Hippocampal formation (tissue), 2 donors: ENCODE measurements at regions not wholly inside any gene's neighbourhood (a gene's known extent, or its start where the extent isn't known, plus 50 kb on each side); places are given as distances from the start of the nearest gene placed in this dataset.
"Not testable (repeated sequence)": the region's sequence is repeated elsewhere in the genome, so short reads cannot be mapped to it uniquely, and the experiment has no call there.

Experiments used
- DNase-seq, 2 donors: peaks; one replicate each; lab custom pipeline; 2025; lab: John Stamatoyannopoulos, UW

DNA sequence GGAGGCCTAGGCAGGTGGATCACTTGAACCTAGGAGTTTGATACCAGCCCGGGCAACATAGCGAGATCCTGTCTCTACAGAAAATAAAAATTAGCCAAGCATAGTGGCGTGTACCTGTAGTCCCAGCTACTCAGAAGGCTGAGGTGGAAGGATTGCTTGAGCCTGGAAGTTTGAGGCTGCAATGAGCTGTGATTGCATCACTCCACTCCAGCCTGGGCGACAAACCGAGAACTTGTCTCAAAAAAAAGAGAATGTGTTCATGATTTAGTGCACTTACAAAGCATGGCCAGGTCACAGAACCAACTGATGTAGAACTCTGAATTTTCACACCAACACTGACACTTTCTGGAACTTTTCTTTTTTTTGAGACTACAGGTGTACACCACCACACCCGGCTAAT lies 182.7 kb downstream of the ZFP64 start:
- DNase-seq, result no peak

DNA sequence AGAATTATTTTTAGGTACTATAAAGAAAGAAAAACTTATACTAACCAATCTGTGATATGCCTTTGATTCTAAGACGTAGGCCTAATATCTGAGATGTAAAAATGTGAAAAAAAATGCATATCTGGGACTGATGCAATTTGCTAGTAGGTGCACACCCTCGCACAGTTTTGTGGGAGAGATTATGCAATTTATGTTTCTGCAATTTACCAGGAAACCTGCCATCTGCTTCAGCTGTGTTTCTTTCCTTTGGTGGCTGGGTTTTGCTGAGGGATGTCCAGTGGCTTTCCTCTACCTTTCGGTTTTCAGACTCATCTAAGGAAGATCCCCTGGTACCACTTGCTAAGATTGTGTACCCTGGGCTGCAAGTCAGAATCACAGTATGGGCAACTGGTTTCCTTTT lies 186.9 kb downstream of the ZFP64 start:
- DNase-seq, result no peak

DNA sequence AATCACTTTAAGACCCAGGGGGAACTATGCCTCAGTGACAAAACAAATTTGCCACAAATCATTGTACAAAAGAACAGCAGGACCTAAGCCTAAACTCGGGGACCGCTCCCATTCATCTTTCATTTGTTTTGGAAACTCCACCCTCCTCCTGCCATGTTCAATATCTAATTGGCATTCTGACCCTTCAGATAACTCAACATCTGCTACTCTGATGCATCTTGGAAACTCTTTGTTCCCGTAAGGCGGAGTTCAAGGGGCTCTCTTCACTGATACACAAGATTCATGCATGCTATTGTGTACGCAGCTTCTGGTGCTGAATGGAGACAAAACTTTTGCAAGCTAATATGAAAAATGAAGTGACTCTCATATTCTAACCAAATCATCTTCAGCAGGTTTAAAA lies 187.6 kb downstream of the ZFP64 start:
- no peak for DNase-seq

DNA sequence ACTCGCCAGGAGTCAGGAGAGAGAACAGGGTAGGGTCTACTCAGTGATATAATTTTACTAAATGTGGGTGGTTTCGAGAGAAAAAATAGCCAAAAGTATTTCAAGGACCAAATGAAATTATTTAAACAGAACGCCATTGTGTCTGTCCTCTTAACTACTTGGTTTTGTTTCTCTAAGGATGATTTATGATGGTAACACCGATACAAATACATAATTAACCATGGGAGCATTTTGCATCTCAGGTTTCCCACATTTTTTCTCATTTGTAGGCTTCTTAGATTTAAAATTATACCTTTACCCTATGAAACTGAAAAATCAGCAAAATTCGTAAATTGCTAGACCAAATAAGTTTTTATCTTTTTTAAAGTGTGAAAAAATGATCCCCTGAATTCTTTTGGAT lies 188.2 kb downstream of the ZFP64 start:
- DNase-seq, result no peak

DNA sequence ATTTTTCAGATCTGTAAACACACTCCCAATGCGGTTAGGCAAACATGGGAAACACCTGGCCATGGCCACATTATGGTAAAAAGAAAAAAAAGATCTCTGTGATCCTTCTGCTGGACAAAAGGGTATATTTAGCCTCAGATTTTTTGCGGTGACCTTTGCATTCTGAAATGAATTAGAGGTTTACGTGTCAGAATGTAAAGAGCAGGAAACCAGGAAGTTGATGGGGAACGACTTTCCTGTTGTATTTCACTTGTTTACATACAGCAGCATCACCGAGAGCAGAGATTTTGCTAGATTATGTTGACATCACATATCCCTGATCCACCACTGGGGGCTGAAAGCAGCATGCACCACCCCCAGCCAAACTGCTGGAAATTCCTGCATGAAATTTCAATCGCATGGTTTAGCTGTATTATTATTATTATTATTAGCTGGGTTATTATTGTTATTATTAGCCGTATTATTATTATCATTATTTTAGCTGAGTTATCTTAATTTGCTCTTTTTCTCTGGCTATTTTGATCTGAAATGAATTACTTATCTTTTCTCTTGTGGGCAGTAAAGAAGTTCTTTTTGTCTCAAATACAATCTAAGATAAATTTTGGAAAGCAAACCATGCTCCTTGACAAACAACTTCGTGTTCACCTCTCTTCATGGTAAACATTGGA lies 189.4 kb downstream of the ZFP64 start:
- no peak for DNase-seq

DNA sequence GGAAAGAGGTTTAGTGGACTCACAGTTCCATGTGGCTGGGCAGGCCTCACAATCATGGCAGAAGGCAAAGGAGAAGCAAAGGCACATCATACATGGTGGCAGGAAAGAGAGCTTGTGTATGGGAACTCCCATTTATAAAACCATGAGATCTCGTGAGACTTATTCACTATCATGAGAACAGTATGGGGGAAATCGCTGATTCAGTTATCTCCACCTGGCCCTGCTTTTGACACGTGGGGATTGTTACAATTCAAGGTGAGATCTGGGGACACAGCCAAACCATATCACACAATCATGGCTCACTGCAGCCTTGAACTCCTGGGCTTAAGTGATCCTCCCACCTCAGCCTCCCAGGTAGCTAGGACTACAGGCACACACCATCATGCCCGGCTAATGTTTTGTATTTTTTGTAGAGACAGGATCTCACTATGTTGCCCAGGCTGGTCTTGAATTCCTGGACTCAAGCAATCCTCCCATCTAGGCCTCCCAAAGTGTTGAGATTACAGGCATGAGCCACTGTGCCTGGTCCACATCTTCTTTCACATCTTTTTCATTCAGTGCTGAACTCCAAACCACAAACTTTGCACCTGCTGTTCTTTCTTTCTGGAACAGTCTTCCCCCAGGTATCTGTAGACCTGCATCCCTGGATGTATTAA lies 194.2 kb downstream of the ZFP64 start:
- DNase-seq, result not testable (repeated sequence)

DNA sequence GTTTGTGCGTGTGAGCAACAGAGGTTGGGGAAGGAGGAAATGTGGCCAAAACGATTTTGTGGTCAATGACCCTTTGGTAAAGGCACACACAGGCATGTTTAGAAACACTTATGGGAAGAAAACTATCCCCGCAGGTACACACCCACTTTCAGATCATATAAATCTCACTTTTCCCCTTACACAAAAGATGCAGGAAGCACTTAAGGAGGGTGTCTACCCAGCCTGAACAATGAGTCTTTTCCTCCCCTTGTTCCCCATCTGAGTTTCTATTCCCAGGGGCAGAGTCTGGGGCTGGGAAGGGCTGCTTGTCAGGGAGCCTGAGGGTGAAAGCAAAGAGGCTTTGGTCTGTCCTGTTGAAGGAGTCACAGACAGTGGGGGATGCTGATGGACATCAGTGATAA lies 193.2 kb upstream of the SALL4 start:
- no peak for DNase-seq

DNA sequence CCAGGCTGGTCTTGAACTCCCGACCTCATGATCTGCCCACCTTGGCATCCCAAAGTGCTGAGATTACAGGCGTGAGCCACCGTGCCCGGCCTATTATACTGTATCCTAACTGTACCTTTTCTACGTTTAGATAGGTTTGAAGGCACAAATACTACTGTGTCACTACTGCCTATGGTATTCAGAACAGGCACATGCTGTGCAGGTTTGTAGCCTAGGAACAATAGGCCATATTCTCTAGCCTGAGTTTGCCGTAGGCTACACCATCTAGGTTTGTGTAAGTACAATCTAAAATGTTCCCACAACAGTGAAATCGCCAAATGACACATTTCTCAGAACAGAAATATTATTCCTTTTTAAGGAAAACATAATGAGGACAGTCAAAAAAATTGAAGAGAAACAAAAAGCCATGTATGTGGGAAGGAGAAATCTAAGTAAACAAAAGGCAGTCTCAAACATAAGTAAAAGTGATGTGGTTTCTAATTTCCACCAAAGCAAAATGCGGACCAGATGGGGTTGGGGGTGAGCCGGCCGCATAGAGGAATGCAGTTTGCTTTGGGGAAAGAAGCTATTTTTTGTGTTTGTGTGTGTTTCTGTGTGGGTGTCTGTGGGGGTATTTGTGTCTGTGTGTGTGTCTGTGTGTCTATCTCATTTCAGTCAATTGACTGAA lies 192.6 kb upstream of the SALL4 start:
- no peak for DNase-seq

DNA sequence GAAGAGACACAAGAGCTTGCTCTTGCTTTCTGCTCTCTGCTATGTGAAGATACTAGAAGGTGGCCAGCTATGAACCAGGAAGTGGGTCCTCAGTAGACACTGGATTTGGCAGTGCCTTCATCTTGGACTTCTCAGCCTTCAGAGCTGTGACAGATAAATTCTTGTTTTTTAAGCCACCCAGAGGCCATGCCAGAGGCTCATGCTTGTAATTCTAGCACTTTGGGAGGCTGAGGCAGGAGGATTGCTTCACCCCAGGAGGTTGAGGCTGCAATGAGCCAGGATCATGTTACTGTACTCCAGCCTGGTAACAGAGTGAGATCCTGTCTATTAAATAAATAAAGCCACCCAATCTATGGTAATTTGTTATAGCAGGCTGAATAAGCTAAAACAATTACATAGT lies 185.5 kb upstream of the SALL4 start:
- no peak for DNase-seq

DNA sequence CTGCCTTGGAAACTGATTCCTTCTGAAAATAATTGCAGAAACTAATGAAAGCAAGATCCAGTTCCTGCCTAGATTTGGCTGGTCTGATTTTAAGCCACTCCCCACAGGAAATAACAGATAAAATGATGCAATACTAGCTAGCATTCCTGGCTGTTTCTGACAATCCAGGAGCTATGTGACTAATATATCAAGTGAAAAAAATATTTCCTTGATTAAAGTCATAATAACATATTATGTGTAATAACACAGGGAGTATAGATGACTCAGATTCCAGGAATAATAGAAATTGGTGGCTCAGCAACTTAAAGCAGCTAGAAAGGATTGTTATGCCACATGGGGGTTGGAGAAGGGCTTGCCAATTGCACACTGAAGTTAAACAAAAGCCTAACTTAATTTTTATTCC lies 182.7 kb upstream of the SALL4 start:
- no peak for DNase-seq

DNA sequence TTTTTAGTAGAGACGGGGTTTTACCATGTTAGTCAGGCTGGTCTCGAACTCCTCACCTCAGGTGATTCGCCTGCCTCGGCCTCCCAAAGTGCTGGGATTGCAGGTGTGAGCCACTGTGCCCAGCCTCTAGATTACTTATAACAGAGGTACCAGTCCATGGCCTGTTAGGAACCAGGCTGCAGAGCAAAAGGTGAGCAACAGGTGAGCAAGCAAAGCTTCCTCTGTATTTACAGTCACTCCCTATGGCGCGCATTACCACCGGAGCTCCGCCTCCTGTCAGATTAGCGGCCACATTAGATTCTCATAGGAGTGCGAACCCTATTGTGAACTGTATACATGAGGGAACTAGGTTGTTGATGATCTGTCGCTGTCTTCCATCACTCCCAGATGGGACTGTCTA lies 178.0 kb upstream of the SALL4 start:
- DNase-seq, result no peak

DNA sequence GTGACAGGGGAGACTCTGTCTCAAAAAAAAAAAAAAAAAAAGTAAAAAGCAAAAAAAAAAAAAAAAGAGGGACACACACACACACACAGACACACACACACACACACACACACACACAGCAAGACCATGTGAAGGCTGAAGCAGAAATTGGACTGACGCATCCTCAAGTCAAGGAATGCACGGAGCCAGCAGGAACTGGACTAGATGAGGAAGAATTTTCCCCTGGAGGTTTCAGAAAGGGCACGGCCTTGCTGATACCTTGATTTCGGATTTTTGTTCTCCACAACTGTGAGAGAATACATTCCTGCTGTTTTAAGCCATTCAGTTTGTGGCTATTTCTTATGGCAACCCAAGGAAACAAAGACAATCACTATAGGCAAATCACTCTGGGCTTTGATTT lies 176.9 kb upstream of the SALL4 start:
- DNase-seq, result no peak

DNA sequence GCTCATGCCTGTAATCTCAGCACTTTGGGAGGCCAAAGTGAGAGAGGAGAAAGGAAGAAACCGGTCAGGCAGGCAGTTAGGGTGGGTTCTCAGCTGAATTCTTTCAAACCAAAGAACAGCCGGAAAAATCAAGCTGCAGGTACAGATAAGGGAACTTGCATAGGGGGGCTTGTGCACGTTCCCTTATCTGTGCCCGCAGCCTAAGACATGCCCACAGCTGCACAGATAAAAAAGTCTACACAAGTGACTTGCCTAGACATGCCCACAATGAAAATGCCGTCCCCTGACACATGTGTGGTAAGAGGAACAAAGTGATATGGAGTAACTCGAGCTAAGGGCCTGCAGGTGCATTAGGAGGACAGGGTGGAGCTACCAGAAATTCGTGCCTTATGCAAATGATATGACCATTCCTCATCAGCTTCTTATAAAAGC lies 175.8 kb upstream of the SALL4 start:
- DNase-seq, result no peak

DNA sequence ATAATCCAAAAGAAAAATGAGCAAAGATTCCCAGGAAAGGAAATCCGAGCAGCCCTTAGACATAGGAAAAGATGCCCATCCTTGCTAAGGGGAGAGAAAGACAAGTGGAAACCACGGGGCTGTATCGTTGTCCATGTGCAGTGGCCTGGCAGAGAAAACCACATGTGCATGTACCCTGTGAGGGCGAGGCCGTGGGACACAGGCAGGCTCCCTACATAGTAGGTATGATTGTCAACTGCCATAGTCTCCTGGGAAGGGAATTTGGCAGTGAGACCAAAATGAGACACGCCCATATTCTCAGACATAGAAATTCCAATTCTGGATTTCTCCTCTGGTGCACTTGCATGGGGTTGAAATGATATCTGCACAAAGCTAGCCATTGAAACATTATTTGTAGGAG lies 169.7 kb upstream of the SALL4 start:
- no peak for DNase-seq

DNA sequence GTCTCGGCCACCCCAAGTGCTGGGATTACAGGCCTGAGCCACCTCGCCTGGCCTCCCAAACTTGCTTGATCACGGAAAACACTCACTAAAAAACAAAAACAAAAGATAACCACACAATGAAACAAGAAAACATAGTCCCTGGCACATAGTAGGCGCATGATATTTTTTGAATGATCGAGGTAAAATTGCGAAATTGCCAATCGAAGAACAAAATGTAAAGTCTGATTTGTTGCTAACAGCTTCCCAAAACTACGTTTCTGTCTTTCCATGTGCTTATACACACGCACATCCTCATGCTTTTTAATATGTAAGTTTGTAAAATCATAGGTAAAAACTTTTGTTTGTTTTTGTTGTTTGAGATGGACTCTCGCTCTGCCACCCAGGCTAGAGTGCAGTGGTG lies 168.5 kb upstream of the SALL4 start:
- no peak for DNase-seq

DNA sequence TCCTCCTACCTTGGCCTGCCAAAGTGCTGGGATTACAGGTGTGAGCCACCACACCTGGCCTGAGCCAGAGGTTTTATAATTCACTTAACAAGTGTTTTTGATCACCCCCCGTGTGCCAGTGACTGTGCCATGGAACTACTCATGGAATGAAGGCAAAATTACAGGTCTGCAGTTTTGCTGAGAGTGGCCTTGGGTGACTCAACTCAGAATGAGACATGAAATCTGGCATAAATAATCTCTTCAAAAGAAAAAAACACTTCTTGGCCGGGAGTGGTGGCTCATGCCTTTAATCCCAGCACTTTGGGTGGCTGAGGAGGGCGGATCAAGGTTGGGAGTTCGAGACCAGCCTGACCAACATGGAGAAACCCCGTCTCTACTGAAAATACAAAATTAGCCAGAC lies 166.9 kb upstream of the SALL4 start:
- DNase-seq, result no peak

DNA sequence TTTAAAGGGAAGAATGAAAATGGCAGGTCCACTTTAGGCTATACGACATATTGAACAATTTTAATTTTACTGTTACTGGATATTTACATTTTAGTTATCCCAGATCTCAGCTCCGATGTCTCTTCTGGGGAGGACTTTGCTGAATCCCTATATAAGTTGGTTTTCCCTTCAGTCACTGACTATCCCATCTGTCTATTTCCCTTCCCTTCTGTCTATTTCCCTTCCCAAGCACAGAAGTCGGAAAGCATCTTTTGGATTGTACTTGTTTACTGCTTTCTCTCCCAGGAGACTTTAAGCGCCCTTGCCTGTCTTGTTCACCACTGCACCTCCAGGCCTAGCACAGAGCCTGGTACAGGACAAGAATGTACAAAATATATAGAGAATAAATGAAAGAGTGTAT lies 165.8 kb upstream of the SALL4 start:
- DNase-seq, result no peak

DNA sequence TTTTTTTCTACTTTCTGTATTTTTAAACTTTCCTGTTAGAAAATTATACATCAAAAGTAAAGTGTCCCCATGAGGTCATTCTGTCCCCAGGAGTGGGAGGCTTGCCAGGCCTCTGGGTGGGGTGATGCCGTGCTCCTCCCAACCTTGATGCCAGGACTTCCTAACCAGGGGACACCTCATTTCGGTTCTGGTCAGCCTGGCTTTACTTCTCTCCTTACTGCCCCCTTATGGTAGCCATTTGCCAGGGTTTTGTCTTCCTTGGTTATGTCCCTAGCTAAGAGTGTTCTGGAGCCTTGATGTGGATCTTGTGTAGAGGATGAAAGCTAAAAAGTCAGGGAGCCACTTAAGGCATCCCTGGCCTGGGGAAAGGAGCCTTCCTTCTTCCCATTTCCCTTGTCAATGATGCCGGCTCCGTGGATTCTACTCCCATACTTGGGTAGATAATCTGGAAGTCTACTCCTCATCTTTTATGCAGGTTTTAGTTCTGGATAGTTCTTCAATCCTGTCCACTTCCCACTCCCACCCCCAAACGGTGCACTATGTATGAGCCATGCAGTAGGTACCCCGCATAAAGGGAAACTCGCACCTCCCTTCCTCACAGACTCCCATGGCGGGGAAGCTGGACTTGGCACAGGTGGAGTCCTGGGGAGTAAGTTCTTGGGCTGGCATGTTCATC lies 164.1 kb upstream of the SALL4 start:
- DNase-seq, result peak; percentile 11 to 28

DNA sequence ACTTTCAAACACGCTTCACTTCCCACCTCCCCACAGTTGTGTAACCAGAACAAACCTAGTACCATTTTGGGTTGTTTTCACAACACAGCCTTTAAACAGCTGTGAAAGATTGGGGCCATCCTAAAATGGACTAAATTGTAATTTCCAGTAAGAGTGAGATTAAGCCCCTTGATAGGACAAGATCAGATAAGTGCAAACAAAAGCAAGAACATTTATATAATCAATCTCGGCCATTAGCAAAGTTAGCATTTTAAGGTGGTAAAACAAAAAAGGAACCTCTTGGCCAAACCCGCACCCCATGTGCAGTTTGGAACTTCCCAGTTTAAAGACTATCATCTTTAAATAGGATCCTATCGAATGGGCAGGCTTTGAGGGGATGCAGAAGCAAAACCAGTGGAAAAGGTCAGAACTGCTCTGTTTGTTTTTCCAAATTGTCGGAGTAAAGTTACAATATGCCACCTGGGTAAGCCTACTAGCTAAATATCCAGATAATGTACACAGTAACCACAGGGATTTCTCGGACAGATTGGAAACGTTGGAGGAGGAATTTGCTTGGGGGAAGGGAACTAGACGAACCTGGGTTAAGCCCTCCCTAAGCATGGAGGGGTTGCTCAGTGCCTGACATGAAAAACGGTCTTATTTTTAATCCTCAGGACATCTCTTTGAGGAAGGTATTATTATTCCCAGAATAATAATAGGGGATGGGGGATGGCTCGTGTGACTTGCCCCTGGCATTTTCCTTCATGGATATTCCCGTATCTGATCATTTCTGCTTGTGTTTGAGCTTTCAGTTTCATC lies 159.8 kb upstream of the SALL4 start:
- no peak for DNase-seq

DNA sequence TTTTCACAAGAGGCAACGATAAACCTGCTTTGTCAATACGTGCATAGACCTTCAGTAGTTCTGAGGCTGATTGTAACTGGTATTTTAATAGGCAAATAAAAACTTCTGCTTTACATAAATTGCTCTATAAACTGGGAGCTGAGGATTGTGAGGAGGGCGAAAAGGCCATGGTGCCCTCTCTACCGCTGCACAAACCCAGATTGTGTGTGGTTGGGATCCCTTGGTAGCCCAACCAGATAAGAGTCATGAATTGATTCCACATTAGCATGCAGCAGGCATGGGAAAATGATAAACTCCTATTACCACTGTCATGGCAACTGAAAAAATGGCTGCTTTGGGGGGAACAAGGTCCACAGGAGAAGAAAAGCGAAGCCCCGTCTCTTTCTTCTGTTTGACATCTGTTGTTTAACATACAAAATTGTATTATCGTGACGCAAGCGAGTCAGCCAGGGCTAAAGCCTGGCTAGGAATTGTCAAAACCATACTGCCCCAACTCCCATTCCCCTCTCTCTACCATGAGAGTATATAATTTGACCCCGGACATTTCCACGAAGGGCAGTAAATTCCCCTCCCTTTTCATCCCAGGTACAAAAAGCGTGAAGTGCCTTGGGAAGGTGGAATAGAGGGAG lies 157.8 kb upstream of the SALL4 start:
- no peak for DNase-seq

DNA sequence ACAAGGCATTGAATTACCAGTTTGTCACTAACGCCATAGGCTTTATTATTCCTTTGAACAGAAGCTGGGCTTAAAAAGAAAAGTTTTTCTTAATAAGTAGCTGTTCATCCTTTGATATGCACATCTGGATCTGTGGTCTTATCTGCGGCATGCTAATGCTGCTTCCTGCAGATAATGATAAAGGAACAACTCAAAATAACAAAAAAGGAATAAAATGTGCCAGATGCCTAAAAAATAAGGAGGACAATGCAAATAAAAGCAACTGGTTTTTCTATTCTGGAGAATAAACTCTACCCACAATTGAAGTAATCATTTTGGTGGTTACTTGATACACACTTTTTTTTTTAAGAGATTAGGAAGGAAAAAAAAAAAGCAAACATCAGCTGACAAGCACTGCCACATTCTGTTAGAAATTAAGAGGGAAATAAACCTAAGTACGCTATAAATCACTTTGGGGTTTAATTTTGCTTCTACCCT lies 156.8 kb upstream of the SALL4 start:
- no peak for DNase-seq
